NCI-H2107 treated with DMSO at 0.1 percent for 48 hours (cell line): ENCODE measurements at regions not wholly inside any gene's neighbourhood (a gene's known extent, or its start where the extent isn't known, plus 50 kb on each side); places are given as distances from the start of the nearest gene placed in this dataset.
"Not testable (repeated sequence)": the region's sequence is repeated elsewhere in the genome, so short reads cannot be mapped to it uniquely, and the experiment has no call there.

Source experiments
- DNase-seq: peaks from one replicate; lab custom pipeline; 2025; ENCODE audit not compliant: unreplicated experiment; lab: John Stamatoyannopoulos, UW

DNA sequence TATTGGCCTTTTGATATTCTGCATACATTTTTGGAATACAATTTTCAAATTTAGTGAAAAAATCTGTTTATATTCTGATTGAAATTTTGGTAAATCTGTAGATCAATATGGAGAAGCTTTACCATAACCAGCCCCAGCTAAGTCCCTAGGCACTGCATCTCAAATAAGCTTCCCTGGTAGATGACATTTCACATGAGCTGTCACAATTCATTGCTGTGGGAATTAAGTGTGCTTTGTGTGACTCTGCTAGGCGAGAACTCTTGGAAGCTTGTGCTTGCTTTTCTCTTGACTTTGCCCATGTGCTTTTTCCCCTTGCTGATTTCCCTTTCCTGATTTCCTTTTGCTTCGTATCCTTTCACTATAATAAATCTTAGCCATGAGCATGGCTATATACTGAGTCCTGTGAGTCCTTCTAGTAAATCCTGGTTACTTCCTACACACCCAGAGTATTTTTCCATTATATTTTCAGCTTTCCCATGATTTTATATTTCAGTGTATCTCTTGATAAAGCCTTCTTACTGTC lies 166.5 kb upstream of the MMS22L start:
- DNase-seq: no peak

DNA sequence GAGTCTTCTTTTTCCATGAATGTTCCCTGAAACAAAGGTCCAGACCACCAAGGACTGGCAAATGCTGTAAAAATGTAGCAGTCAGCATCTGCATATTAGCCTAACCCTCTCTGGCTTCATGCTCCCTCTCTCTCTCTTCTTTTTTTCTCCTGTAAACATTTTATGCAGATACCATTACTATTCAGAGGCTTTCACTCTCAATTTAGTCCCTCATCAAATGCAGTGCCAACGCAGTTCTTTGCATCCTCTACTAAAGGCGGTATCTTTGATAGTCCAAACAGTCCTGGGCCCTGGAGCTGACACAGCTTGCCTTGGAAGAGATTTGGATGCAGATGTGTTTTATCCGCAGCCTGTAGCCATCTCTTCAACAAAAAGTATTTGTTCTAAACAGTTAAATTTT lies 167.1 kb upstream of the MMS22L start:
- no peak for DNase-seq

DNA sequence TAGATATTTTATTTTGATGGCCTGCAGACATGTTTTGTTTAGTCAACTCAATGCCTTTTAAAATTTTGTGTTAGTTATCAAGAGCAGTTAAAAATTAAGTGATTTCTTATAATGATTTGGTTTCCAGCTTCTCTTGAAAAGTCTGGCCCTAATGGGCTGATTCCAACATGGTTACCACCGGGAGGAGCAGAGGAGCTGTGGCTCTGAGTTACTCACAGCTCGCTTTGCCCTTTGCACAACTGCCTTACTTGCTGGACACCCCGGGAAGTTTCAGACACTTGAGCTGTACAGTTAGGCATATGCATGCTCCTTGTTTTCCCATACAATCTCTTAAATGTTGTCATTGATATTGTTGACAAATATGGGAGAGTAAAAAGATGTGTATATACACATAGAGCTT lies 173.1 kb upstream of the MMS22L start:
- no peak for DNase-seq

DNA sequence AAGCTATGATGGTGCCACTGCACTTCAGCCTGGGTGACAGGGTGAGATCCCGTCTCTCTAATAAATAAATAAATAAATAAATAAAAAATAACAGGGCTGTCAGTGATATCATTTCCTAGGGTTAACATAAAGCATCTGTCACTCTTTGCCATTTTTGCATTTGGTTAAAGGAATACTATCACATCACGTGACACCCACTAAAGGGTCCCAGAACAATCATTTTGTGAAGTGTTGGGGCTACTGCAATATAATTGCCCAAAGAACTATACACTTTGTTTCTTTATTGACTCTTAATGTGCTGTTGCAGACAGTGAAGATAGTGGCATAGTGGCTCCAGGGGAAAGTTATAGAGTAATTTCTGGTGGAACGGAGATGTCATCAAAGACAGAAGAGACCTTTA lies 176.5 kb upstream of the MMS22L start:
- no peak for DNase-seq

DNA sequence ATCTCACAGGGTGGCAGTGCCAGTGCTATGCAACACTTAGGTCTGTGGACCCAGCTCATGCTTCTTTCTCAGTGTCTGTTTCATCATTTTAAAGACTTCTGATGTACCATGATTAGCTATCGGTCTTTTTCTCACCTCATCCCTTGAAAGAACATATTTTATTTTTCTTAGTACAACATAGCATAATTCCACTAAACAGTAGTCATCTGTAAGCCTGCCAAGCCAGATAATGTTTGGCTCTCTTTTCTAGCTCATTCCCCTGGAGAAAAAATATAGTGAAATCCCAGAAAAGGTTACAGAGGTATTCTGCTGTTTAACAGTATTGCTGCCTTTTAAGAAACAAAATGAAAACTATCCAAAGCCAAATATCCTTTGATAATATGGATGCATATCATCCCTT lies 177.0 kb upstream of the MMS22L start:
- DNase-seq: no peak

DNA sequence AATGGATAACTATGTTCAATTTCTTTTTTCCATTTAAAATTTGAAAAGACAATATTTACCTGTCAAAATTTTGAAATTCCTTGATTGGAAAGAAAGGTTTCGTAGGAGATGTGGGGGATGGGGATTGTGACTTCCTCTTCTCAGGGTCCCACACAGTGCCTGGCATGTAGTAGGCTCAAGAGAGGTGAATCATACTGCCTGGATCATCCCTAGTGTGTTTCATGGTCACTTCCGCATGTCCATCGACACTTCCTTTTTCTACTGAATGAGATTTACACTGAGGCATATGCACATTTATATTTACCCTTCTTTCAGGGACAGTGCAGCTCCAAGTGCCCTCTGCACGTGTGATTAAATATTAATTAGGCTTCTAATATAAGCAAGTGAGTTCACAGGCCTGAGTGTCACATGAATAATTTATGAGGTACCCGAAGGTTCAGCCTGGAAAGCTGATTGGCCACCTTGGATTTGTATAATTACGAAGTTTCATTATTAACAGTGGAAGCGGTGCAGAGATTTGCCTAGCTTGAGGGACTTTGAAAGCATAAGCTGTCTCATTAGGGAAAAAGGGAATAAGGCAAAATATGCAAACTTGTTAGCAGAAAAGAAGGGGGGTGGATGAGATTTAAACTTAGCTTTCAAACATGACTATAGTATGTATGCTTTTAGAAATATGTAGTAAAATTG lies 177.5 kb upstream of the MMS22L start:
- DNase-seq: no peak

GRCh38 chr6:97461218-97461617 lies 178.2 kb upstream of the MMS22L start:
- no peak for DNase-seq

DNA sequence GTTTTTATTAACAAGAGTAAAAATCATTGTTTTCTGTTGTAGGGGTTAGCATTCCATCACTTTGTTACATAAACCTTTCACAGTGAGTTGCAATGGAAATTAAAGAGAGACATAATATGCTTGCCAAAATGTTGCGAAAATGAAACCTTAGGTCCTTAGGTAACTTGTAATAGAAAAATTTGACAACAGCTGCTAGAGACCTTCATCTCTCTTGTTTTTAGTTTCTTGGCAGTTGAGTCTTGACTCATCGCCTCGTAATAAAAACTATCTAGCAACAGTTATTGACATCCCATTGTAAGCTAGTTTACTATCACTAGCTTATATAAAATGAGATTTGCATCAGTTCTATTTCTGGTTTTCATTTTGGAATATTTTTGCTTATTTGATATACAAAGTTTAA lies 179.0 kb upstream of the MMS22L start:
- no peak for DNase-seq

DNA sequence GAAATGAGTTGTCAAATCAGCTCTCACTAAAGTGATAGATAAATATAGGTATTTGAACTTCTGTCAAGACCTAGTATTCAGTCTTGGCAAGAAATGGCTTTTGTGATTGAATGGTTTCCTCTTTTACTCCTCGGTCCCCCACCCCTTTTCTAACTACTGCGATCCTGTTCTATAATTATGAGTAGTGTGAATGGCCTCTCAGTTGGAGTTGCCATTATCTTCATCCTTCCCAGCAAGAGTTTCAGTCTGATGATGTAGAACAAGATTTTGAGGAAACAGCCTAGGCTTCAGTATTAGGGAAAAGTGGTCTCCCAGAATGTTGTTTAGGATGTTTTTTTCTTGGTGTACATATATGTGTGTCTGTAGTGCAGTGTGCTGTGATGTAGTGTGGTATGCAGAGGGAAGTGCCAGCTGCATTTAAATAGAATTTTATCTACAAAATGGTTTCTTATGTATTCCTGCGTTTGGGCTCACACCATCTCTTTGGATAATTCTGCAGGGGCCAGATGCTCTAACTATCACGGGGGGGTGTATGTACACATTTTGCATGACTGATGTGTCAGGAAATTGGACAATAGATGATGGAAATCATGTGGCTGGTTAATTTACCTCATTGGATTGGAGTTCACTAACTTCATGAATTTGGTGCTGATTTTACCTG lies 180.1 kb upstream of the MMS22L start:
- DNase-seq: no peak

DNA sequence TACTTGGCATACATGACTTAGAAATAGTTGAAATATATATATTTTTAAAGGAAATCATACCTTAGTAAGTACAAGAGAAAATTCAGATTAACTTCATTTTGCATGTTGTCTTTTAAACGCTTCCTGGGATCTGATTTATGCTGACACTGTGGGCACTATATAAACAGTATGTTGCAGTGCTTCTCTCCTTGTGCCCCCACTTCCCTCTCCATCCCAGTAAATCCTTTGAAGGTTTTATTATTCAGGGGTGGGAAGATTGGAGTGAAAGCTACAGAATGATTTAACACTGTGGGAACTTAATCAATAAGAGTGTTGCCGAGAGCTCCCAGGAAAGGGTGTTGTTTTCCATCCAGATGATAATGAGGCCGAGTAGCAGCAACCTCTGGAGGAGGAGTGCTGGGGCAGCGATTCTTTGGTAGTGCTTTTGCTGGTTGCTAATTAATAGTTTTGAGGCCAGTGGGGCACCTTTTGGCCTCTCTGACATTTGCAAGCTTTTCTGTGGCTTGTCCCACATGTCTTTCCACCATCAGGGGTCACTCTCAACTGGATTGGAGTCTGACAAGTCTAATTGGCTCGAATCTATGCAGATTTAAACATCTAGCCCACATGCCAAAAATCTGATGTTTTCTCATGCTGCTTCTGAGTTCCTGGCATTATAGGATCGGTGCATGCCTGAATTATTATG lies 183.0 kb upstream of the MMS22L start:
- no peak for DNase-seq

- no peak for DNase-seq
These were observed 186.0 kb upstream of the MMS22L start for GRCh38 chr6:97468981-97469380.

DNA sequence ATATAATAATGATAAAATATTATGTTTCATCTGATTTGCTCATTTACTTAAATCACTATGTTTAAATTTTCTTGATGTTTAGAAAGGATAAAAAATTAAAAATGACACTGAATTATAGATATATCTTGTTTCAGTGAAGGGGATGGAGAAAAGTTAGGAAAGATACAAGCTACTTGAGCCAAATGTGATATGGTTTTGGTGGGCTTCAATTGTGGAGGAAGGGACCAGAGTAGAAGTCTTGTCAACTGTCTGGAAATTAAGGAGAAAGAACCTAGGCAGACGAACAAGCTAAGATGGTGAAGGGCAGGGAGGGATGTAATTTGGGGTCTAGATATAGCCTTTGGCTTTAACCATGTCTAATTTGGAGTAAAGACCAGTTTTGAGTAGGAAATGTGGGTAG lies 186.4 kb upstream of the MMS22L start:
- DNase-seq: no peak

DNA sequence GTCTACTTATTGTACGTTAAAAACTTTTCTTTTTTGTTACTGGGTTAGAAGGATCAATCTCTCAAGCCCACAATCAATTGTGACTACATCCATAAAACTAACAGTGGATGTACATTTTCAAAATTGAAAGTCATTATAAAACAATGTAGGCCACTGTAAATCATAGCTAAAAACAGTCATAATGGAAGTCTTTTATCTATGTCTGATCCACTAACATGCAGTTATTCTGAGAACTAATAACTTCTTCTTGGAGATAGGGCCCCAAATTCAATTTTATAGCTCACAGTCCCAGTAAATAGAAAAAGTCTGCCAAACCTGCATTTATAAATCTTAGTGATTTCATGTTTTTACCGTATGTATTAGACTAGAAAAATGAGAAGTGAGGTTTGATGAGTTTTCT lies 187.3 kb upstream of the MMS22L start:
- DNase-seq: no peak

DNA sequence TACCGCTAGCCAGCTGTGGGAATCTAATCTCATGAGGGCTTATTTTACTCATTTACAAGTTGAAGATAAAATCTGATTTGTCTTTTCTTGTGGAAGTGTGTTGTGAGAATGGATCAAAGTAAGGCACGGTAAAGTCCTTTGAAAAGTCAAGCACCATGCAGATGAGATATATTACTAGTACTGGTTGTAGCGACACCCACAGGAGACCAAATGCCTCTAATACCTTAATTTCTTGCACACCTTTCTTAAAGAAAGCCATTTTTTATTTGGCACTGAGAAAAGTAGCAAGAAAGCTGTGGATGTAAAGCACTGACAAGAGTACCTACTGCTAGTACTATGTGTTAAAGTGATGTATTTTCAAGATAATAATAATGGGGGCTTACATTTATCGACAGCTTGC lies 191.0 kb upstream of the MMS22L start:
- DNase-seq: no peak

DNA sequence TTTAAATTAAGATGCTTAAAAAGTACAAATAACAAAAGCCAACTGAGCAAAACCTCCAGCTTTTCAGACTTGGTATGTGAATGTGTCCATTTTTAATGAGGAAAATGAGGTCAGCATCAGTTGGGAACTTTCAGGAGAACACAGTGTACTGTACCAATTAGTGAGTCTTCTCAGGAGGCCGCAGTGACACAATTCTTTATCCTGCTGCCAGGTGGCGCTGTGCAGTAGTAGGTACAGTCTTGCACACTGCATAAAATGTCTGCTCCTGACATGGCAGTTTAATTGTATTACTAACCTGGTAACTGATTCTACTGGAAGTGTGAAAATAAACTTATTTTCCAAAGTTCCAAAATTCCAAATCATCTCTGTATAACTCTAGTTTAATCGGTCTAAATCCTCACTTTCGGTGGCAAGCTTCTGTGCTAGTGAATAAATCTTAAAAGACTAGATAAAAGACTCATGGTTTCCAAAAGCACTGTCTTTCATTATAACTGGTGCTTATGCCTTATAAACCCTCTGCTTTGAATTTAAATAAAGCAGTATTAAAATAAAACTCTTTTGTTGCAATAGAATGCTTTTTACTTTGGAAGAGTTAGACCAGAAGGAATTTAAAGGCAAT lies 214.8 kb upstream of the MMS22L start:
- peak; percentile 63 for DNase-seq

- peak; percentile 8 for DNase-seq
These were observed 218.8 kb upstream of the MMS22L start for GRCh38 chr6:97501853-97502252.

DNA sequence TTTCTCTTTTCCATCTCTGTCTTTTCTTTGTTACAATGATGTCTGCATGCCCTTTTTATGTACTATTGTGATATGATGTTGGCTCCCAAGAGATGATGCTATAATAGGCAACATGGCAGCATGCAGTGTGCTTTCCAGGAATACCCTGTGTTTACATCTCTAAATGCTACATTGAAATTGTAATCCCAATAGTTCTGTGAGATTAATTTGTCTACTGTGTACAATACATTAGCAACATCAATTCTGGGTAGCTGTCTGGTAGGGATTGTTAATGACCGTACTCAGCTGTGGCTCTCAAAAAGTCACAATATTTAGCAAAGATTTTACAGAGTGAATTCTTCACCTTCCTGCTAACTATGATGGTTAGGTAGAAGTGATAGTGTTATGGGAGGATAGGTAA lies 225.6 kb upstream of the MMS22L start:
- no peak for DNase-seq

GRCh38 chr6:97513260-97513659 lies 230.2 kb upstream of the MMS22L start:
- not testable (repeated sequence) for DNase-seq

- peak; percentile 66 for DNase-seq
These were observed 241.8 kb upstream of the MMS22L start for GRCh38 chr6:97524811-97525210.

GRCh38 chr6:97535800-97536199 lies 252.8 kb upstream of the MMS22L start:
- DNase-seq: no peak

DNA sequence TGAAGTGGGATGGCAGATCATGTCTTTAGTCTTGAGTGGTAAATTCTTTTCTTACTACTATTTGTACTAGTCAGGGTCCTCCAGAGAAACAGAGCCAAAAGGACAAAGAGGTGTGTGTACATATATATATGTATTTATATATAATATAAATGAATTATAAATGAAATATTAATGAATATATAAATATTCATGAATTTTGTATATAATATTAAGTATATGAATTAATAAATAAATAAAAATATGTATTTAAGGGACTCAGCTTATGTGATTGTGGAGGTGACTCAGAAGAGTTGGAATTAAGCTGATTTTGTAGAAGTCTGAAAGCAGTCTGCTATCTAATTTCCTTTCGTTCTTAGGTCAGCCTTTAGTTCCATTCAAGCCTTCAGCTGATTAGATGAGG lies 265.3 kb upstream of the MMS22L start:
- no peak for DNase-seq

DNA sequence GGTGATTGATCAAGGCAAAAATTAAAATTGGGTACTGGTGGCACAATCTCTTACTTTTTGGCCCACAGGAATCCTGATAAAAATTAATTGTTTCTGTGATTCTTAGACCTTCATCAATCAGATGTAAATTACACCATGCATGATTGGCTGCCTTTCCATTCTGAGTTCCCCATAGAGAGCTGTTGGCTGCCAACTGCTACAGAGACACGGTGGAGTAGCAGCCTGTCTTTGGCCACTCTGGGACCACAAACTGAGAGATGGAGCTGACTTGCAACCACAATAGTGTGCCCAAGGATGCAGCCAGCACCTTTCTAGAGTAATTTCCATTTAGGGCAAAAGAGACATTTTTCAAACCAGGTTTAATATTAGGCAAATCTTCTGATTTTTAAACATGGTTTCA lies 274.3 kb upstream of the MMS22L start:
- DNase-seq: no peak
